ENCODE measurements at regions not wholly inside any gene's neighbourhood (a gene's known extent, or its start where the extent isn't known, plus 50 kb on each side); places are given as distances from the start of the nearest gene placed in this dataset.
"Not testable (repeated sequence)": the region's sequence is repeated elsewhere in the genome, so short reads cannot be mapped to it uniquely, and the experiment has no call there.

DNA sequence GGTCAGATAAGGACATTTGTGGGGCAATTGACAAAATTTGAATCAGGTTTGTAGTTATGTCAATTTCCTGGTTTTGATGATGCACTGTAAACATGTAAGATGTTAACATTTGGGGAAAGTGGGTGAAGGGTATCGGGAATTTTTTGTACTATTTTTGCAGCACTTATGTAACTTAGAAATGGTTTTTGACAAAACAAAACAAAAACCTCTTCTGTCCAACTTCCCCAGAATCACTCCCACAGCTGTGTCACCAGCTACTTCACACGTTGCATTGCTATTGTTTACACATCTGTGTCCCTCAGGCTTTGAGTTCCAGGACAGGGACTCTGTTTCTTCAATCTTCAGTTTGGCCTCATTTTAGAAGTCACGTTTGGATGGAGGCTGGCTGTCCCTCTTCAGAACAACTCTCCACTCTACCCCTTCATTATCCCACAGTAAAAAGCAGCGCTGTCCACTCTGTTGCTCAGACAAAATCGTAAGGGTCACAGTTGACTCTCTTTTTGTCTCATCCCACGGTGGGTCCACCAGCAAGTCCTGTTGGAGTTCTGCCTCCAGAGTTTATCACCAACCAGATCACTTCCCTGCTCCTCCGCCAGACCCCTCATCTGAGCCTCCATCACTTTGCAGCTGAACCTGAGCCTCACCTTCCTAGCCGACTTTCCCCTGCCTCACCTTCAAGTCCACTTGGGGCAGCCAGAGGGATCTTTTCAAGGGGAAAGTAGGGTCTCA lies 63.2 kb downstream of the NENF start:
- FAIRE-seq, result no peak

DNA sequence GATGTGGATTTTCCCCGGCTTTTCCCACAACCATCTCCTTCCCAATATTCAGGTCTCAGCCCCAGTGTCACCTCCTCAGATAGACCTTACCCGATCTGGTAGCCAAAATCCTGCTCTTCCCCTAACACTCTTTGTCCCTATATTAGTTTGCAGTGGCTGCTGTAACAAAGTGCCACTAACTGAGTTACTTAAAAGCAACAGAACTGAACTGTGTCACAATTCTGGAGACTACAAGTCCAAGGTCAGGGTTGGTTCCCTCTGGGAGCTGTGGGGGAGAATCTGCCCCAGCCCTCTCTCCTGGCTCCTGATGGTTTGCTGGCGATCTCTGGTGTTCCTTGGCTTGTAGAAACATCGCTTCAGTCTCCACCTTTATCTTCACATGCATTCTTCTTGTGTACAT lies 64.0 kb downstream of the NENF start:
- FAIRE-seq, result no peak

DNA sequence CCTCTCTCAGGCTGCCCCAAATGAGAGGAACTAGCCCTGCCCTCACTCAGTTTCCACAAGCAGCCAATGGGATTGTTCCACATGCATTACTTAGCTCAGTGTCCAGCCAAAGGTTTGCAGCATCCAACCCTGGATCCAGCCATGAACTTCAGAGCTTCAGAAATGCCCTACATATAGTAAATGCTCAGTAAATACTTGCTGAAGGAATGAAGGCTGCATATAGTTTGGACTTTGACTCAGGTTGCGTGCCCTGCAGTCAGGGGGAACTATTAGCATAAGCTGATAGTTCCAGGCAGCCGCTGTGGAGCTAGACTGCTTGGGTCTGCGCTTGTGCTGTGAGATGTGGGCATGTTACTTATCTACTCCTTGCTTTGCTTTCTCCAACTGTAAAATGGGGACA lies 64.8 kb downstream of the NENF start:
- FAIRE-seq, result no peak

DNA sequence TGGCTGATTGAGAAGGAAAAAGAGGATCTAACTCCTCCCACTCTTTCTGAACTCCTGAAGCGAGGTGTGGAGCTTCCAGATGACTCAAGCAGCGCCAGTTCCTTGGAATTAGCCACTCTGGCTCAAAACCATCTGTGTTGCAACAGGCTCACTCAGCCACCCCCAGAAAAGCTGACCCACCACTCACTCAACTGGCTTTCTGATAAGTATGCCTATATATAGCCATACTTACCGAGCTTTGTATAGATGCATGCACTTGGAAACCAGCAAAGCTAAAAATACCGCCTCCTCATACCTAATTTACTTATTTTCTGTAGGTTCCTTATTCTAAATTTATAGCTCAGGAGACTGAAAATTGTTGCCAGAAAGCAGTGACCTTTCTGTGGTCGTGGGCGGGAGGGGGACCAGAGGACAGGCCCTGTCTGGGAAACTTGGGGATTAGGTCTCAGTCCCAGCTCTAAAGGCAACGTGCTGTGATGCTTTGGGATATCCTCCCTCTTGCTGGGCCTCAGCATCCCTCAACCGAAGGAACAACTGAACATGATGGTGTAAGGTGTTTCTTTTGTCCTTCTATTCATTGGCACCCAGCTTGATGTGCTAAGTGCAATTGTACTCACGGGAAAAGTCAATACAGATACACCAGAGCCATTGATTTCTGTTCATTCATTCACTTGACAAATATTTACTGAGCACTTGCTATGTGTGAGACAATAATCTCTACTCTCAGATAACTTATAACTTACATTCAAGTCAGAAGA lies 65.7 kb downstream of the NENF start:
- FAIRE-seq, result no peak

DNA sequence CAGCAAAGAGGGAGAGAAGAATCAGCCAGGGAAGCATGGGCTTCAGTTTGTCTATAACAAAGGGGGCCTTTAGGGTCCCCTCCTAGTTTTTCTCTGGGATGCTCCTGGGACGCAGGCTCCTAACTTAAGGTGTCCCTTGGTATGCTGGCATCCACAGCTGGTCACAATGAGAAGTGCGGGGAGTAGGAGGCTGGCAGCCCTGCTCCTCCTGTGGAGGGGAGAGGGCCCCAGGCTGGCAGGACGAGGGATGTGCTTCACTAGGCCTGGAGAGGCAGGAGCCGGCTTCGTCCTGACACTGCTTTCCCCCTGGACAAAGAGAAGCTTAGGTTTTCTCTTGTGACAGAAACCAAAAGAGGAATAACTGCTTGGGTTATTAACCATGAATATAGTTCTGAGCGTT lies 67.6 kb downstream of the NENF start:
- no peak for FAIRE-seq

DNA sequence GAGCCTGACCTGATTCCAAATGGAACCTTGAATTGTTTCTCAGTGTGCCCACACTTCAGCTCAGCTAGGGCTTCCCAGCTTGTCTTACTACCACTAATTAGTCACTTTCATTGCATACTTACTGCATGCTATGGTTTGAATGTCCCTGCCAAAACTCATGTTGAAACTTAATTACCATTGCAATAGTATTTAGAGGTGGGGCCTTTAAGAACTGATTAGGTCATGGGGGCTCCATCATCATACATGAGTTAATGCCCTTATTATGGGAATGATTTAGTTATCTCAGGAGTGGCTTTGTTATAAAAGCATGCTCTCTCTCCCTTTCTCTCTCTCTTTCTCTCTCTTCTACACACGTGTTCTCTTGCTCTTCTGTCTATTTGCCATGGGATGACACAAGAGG lies 68.3 kb downstream of the NENF start:
- no peak for FAIRE-seq

DNA sequence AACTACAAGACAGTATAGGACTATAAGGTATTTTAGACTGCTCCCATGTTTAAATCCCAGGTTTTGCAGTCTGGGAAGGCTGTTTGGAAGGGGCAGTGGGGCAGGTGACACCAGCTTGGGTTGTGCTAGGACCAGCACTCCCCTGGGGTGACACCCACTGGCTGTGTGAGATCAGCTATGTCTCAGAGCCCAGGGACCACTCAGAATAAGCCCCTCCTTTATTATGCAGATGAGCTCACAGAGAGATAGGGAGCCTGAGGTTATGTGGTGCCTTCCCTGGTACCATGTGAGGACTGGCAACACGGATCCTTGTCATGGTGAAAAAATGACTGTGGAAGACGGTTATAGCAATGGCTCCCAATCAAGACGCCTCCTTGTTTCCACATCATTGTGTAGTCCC lies 71.0 kb downstream of the NENF start:
- no peak for FAIRE-seq

DNA sequence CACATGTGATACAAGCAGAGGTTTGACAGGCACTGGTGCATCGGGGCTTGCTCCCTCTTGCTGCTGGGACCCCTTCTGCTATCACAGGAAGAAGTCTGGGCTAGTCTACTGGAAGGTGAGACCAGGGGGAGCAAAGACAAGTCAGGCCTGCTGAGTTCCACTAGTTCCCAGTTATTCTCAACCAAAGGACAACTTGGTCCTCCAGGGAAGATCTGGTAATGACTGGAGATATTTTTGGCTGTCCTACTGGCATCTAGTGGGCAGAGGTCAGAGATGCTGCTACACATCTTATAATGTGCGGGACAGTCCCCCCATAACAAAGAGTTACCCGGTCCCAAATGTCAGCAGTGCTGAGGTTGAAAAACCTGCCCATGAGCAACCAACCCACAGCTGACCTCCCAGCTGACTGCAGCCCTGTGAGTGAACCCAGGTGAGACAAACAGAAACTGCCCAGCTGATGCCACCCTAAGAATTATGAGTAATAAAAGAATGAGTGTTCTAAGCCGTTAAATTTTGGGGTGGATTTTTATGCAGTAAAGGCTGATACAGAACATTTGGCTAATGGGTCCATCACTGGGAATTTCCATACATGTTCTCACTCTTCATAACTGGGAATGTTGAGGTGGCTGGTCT lies 71.6 kb downstream of the NENF start:
- no peak for FAIRE-seq

DNA sequence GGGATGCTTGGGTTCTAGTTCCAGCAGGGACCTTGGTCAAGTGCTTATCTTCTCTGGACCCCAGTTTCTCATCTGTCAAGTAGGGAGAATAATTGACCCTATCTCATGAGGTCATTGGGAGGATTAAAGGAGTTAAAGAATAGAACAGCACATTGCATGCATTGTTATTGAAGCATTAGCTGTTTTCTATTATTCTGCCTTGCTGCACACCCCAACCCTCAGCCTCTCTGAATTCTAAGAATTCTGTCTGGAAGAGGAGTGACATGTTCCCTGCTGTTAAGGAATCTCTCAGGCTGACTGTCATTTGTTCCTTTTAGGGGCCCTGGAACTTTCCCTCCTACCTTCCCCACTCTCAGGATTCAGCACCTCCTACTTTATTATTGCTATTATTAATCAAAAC lies 73.9 kb downstream of the NENF start:
- FAIRE-seq, result no peak

DNA sequence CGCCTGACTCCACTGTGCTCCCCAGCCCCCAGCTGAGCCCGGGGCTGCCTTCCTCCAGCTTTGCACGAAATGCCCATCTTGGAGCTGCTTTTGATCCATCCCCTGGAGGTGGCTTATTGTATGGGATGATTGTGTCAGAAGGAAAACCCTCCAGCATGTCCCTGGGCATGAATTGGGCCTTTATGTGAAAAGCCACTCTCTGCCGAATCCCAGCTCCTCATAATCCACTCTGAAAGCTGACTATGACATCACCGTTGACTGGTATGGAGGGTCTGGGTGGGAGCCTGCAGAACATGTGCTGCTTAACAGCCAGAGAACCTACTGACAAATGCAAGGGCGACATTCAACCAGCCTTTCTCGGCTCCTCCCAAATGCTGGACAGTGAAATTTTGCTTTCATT lies 74.6 kb downstream of the NENF start:
- no peak for FAIRE-seq

DNA sequence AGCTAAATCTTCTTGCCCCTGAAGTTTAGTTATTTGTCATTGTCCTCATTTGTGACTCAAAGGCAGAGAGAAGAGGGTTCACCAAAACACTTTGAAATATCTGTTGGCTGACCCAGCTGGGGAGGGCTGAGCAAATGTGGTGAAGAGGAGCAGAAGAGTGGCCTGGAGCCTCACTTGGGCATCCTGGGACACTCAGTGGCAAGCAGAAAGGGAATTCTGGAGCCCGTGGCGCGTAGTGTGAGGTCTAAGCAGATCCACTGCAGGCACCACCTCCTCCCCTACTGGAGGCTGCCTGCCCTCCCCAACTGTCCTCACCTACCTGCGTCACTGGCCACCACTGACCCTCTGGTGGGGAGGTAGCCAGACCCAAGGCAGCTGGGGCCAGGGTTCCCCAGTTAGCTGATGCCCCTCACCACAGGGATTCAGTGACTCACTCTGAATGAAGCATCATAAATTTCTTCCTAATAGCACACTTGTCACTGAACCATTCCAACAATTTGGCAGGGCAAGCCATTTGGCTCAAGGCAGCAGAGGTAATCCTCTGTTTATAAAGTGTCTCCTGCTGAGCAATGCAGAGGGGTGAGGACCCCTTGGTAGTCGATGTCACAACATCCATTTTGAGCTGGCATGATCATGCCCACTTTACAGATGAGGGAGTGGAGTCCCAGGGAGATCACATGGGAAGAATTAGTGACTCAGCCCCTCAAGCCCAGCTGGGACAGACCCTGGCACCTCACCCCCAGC lies 80.3 kb downstream of the NENF start:
- FAIRE-seq, result no peak

DNA sequence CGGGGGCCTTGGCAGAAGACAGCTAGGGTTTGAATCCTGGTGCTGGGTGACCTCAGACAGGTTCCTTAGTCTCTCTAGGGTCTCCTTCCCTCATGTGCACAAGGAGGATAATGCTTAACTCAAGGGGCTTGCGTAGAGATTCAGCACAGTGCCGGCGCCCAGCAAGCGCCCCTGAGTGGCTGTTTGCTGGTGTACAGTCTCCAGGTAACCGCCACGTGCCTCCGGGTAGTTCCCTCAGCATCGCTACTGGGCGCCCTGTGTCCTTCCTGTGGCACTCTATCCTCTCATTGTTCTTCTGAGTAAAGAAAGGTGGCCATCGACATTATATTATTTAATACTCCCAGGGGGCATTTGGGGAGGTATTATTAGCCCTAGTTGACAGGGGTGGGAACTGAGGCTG lies 80.9 kb downstream of the NENF start:
- no peak for FAIRE-seq

DNA sequence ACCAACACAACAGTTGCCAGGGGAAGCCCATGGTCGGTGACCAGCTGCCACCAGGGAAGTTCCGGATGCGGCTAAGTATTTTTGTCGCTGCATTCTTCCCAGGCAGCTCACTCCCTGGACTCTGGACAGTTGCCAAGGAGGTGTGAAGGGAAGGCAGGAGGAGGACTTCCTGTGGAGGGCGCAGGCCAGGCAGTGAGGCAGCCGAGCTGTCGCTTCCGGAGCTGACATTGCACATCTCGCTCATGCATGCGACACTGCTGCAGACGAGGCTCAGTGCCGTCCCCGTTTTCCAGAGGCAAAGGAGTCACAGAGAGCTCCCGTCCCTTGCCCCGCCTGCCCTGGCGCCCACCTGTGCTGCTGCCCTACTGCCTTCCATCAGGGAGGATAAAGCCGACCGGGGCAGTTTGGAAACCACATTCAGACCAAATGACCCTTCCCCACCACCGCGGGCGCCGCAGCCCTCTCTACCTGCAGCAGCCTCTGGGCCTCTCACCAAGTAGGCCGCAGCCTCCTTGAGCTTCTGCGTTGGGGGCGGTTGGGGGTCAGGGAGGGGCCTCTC lies 81.4 kb downstream of the NENF start:
- no peak for FAIRE-seq

DNA sequence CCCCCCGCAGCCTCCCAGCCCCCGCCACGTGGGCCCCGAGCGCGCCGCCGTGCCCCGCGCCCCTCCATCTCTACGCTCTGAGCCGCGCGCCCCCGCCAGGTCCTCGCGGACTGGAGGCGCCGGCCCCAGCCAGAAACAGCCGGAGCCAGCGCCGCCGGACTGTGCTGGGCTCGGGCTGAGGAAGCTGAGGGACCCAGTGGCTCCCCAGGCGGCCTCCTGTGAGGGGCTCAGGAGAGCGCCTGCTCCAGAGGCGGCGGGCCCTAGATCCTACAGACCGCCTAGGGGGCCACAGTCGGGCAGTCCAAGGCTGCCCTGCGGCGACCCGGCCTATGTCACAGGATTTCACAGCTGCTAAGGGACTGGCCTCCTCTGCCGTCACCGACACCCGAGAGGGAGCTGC lies 82.1 kb downstream of the NENF start:
- no peak for FAIRE-seq

DNA sequence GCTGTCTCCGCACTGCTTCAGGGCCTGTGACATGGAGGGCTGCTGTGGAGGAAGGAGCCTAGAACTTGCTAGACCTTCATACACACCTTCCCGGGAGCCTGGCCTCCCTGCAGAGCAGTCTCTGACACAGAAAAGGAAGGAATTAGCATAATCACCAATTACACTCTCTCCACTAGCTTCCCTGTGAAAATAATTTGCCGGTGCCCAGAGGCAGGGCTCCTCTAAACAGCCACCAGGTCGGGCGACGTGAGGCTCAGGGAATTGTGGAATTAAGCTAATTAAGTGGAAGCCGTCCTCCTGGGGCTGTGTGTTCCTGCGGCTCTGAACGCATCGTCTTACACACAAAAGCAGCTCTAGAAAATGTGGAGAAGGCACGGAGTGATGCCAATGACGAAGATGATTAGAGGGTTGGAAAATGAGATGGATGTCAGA lies 82.6 kb downstream of the NENF start:
- FAIRE-seq, result no peak

DNA sequence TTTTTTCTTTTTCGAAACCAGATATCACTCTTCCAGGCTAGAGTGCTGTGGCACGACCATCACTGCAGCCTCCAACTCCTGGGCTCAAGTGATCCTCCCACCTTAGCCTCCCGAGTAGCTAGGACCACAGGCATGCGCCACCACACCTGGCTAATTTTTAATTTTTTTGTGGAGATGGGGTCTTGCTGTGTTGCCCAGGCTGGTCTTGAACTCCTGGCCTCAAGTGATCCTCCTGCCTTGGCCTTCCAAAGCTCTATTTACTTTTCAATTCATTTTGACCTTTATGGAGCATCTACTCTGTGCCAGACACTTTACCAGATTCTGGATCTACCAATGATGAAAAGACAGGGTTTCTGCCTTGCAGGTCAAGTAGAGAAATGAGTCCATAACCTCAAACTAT lies 83.3 kb downstream of the NENF start:
- FAIRE-seq, result not testable (repeated sequence)

DNA sequence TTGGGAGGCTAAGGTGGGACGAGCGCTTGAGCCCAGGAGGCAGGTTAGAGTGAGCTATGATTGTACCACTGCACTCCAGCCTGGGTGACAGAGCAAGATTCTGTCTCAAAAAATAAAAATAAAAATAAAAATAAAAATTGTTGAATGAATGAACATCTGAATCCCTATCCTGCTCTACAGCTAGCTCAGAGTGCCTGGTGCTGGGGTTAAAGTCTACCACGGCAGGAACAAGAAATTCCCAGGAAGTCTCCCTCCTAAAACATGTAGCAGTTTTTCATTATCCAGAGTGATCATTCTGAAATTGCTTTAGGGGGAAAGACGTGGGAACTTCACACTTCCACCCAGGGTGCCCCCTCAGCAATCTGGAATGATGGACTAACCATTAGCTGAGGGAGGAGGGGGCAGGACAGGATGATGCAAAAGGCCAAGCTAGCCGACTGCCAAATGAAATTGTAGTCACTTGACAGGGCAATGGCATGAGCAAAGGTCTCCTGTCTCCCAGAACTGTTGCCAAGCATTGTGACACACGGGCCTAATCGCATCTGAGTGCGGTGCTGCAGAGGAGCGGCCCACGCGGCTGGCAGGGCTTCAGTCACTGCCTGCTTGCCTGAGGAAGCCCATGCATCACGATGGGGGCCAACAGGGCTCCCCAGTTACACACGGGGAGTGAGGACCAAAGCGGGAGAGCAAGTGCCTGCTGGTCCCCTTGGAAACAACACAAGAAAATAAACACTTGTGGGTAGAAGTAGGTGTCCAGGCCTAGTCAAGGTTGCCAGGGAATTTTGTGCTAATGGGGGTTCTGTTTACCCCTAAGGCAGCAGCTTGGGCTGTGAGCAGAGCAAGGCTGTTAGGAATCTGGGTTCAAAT lies 85.7 kb downstream of the NENF start:
- no peak for FAIRE-seq

DNA sequence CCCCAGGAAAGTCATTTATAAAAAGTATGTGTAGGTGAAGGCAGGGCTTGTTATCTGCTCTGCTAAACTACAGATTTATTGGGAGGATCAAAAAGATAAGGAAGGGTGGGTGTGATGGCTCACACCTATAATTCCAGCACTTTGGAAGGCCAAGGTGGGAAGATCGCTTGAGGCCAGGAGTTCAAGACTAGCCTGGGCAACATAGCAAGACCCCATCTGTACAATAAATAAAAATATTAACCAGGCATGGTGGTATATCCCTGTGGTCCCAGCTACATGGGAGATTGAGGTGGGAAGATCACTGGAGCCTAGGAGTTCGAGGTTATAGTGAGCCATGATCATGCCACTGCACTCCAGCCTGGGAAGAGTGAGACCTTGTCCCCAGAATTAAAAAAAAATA lies 86.4 kb downstream of the NENF start:
- no peak for FAIRE-seq

DNA sequence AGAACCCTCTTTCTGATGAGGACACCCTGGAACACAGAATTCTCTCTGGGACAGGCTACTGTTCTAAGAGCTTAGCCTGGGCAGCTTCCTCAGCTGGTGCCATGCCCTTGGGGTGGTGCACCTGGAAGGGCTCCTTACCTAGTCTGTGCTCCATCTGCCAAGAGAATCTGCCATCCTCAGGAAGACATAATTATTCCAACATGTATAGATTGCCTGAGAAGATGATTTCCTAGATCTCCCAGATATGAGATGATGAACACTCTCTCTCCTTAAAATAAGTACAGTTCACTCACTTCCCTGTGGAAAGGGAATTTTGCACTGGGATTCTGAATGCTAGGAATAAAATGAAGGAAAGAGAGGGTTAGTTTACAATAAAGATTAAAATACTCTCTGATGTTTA lies 87.6 kb downstream of the NENF start:
- no peak for FAIRE-seq

DNA sequence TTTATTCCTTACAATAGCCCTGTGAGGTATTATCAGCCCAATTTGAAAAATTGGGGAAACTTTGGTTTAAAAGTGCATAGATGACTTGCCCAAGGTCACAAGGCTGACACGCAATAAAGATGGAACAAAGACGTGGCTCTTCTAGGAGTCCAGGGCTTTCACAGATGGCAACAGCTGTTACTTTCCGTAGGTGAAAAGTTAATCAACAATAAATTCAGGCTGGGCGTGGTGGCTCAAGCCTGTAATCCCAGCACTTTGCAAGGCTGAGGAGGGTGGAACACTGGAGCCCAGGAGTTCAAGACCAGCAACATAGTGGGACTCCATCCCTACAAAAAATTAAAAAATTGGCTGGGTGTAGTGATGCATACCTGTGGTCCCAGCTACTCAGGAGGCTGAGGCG lies 87.8 kb upstream of the ATF3 start:
- no peak for FAIRE-seq

DNA sequence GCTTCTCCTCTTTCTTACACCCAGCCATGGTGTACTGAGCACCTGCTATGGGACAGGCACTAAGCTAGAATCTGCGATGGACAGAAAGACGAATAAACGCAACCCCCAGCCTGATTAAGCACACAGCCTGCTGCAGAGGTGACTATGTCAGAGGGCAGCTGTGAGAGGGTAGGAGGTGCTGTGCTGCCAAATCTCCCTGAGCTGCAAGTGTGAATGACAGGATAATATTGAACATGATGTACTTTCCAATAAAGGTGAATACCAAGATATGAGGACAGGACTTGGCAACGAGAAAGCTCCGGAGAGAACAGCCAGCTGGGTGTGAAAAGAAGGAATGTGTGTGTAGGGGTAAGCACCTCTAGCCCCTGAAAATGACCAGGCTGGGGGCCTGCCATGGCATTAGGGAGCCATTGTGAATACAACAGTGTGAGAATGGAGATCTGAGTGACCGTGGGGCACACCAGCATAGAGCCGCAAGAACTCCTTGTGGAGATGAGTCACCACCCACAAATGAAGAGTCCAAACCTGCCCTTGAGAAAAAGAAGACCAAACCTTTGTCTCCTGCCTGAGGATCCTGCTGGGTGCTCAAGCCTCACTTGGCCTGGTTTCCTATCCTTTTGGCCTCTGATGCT lies 83.0 kb upstream of the ATF3 start:
- no peak for FAIRE-seq

DNA sequence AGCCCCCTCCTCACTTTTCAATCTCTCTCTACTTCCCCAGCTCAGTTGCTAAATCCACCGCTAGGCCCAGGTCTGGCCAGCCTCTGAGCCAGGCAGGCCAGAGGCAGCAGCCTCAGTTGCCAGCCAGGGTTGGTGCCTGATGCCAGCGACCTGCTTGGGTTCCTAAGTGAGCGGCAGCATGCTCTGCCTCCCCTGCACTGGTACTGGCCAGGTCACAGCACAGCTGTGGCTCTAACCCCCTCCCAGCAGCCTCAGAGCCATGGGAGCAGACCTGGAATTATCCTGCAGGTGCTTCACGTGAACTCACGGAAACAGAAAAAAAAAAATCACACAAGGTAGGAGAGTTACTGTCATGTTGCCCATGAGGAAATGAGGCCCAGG lies 82.5 kb upstream of the ATF3 start:
- FAIRE-seq, result no peak

Data from TTC549 (cell line).